ENCODE measurements at regions not wholly inside any gene's neighbourhood (a gene's known extent, or its start where the extent isn't known, plus 50 kb on each side); places are given as distances from the start of the nearest gene placed in this dataset.
"Not testable (repeated sequence)": the region's sequence is repeated elsewhere in the genome, so short reads cannot be mapped to it uniquely, and the experiment has no call there.

GRCh38 chr18:43774497-43774896, 497.2 kb upstream of the SYT4 start:
- Histone ChIP-seq H3K9ac (ENCODE audit: low read length in 5 of 5) (no peak overlapping the region), H3K4me3 (ENCODE audit: low read depth in 1 of 5, low read length in 5 of 5) (no peak overlapping the region), H3K27ac (ENCODE audit: low read depth, low read length) (no peak overlapping the region), H3K36me3 (ENCODE audit: control insufficient read depth in 5 of 5, insufficient read depth in 5 of 5, low read length in 5 of 5) (no peaks in the 10 kb centered on the region), H3K27me3 (ENCODE audit: control insufficient read depth in 5 of 5, insufficient read depth in 4 of 5, low read length in 5 of 5) (no peaks in the 10 kb centered on the region), H3K4me1 (ENCODE audit: control insufficient read depth in 5 of 5, insufficient read depth in 5 of 5, low read length in 5 of 5) (peaks cover 0 to 22% (median 5%) of the 10 kb centered on the region in 5 donors), H3K9me3 (ENCODE audit: control insufficient read depth in 5 of 5, low read length in 5 of 5) (peaks cover 0 to 3% (median 0%) of the 10 kb centered on the region in 5 donors)

DNA sequence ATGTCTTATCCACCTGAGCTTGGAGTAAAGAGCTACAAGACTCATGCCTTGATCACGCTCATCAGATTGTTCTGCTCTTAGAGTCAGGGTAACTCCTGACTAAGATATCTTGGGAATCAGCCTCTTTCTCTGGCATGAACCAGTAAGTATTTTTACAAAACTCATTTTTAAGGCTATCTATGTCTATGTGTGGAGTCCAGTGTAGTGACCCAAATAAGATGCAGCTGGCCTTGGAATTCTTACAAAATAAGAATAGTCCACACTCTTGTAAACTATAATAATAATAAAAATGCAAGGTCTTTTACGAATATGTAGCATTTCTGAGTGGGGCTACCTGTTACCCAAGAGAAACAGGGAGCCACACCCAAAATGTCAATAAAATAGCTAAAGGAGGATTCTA, 498.3 kb upstream of the SYT4 start:
- Histone ChIP-seq H3K27me3 (ENCODE audit: control insufficient read depth in 5 of 5, insufficient read depth in 4 of 5, low read length in 5 of 5) (no peaks in the 10 kb centered on the region), H3K27ac (ENCODE audit: low read depth, low read length) (no peak overlapping the region), H3K4me1 (ENCODE audit: control insufficient read depth in 5 of 5, insufficient read depth in 5 of 5, low read length in 5 of 5) (peaks cover 0 to 25% (median 5%) of the 10 kb centered on the region in 5 donors), H3K9ac (ENCODE audit: low read length in 5 of 5) (no peak overlapping the region), H3K4me3 (ENCODE audit: low read depth in 1 of 5, low read length in 5 of 5) (no peak overlapping the region), H3K9me3 (ENCODE audit: control insufficient read depth in 5 of 5, low read length in 5 of 5) (no peaks in the 10 kb centered on the region), H3K36me3 (ENCODE audit: control insufficient read depth in 5 of 5, insufficient read depth in 5 of 5, low read length in 5 of 5) (no peaks in the 10 kb centered on the region)

GRCh38 chr18:43776997-43777396, 499.7 kb upstream of the SYT4 start:
- Histone ChIP-seq H3K4me1 (ENCODE audit: control insufficient read depth in 5 of 5, insufficient read depth in 5 of 5, low read length in 5 of 5) (peaks cover 2 to 35% (median 10%) of the 10 kb centered on the region in 5 donors), H3K36me3 (ENCODE audit: control insufficient read depth in 5 of 5, insufficient read depth in 5 of 5, low read length in 5 of 5) (no peaks in the 10 kb centered on the region), H3K9ac (ENCODE audit: low read length in 5 of 5) (no peak overlapping the region), H3K9me3 (ENCODE audit: control insufficient read depth in 5 of 5, low read length in 5 of 5) (no peaks in the 10 kb centered on the region), H3K4me3 (ENCODE audit: low read depth in 1 of 5, low read length in 5 of 5) (no peak overlapping the region), H3K27ac (ENCODE audit: low read depth, low read length) (no peak overlapping the region), H3K27me3 (ENCODE audit: control insufficient read depth in 5 of 5, insufficient read depth in 4 of 5, low read length in 5 of 5) (no peaks in the 10 kb centered on the region)

- H3K4me1 ChIP-seq (ENCODE audit: control insufficient read depth in 5 of 5, insufficient read depth in 5 of 5, low read length in 5 of 5): peaks cover 2 to 35% (median 10%) of the 10 kb centered on the region in 5 donors
- H3K36me3 ChIP-seq (ENCODE audit: control insufficient read depth in 5 of 5, insufficient read depth in 5 of 5, low read length in 5 of 5): no peaks in the 10 kb centered on the region
- H3K4me3 ChIP-seq (ENCODE audit: low read depth in 1 of 5, low read length in 5 of 5): no peak overlapping the region
- H3K27me3 ChIP-seq (ENCODE audit: control insufficient read depth in 5 of 5, insufficient read depth in 4 of 5, low read length in 5 of 5): no peaks in the 10 kb centered on the region
- H3K9me3 ChIP-seq (ENCODE audit: control insufficient read depth in 5 of 5, low read length in 5 of 5): no peaks in the 10 kb centered on the region
- H3K9ac ChIP-seq (ENCODE audit: low read length in 5 of 5): no peak overlapping the region
- no peak overlapping the region for H3K27ac ChIP-seq (ENCODE audit: low read depth, low read length)
Observed at GRCh38 chr18:43777636-43778304, 500.5 kb upstream of the SYT4 start.

DNA sequence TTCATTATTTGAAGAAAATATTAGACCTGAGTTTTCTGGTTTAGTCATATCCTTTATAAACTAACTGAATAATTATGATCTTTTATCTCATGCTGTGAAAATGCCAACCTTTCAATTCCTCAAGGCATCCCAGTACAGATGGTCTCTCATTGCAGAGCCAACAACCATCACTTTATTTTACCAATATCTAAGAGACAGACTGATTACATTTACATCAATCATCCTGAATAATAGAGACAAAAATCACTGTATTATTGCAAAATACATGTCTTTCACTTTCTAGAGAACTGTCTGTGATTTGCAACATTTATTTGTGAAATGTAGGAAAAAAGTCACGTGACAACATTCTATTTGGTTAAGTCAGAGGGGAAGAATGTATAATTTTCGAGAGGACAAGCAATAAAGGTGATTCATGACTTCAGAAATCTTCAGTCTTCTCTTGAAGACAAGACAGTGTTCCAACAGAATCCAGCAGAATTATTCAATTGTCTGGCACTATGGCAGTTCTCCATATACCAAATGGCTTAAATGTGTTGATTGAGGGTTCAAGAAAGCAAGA, 503.6 kb upstream of the SYT4 start:
- H3K4me3 ChIP-seq (ENCODE audit: low read depth in 1 of 5, low read length in 5 of 5): no peak overlapping the region
- no peaks in the 10 kb centered on the region for H3K36me3 ChIP-seq (ENCODE audit: control insufficient read depth in 5 of 5, insufficient read depth in 5 of 5, low read length in 5 of 5)
- no peak overlapping the region for H3K9ac ChIP-seq (ENCODE audit: low read length in 5 of 5)
- peaks cover 2 to 30% (median 10%) of the 10 kb centered on the region in 5 donors for H3K4me1 ChIP-seq (ENCODE audit: control insufficient read depth in 5 of 5, insufficient read depth in 5 of 5, low read length in 5 of 5)
- H3K9me3 ChIP-seq (ENCODE audit: control insufficient read depth in 5 of 5, low read length in 5 of 5): no peaks in the 10 kb centered on the region
- H3K27me3 ChIP-seq (ENCODE audit: control insufficient read depth in 5 of 5, insufficient read depth in 4 of 5, low read length in 5 of 5): no peaks in the 10 kb centered on the region
- peak overlapping the region; percentile 61 for H3K27ac ChIP-seq (ENCODE audit: low read depth, low read length)

DNA sequence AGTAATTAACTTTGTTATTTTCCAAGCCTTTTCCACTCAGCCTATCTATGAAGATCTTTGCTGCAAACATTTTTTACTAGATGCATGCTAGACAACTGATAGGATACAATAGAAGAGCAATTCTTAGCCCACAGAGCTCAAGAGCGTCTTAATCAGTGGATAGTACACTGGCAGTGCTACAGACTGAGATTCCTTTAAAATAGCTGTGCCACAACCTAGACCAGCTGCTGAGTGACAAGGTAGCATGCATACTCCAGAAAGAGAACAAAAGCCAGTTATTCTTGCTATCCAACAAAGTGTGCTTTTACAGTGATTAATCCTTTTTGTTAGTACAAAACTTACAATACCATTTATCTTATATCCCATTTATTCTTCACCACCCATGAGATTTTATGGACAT, 507.9 kb upstream of the SYT4 start:
- H3K9ac ChIP-seq (ENCODE audit: low read length in 5 of 5): no peak overlapping the region
- no peaks in the 10 kb centered on the region for H3K9me3 ChIP-seq (ENCODE audit: control insufficient read depth in 5 of 5, low read length in 5 of 5)
- H3K4me3 ChIP-seq (ENCODE audit: low read depth in 1 of 5, low read length in 5 of 5): no peak overlapping the region
- H3K36me3 ChIP-seq (ENCODE audit: control insufficient read depth in 5 of 5, insufficient read depth in 5 of 5, low read length in 5 of 5): no peaks in the 10 kb centered on the region
- no peaks in the 10 kb centered on the region for H3K27me3 ChIP-seq (ENCODE audit: control insufficient read depth in 5 of 5, insufficient read depth in 4 of 5, low read length in 5 of 5)
- peaks cover 2 to 13% (median 5%) of the 10 kb centered on the region in 5 donors for H3K4me1 ChIP-seq (ENCODE audit: control insufficient read depth in 5 of 5, insufficient read depth in 5 of 5, low read length in 5 of 5)
- H3K27ac ChIP-seq (ENCODE audit: low read depth, low read length): no peak overlapping the region

DNA sequence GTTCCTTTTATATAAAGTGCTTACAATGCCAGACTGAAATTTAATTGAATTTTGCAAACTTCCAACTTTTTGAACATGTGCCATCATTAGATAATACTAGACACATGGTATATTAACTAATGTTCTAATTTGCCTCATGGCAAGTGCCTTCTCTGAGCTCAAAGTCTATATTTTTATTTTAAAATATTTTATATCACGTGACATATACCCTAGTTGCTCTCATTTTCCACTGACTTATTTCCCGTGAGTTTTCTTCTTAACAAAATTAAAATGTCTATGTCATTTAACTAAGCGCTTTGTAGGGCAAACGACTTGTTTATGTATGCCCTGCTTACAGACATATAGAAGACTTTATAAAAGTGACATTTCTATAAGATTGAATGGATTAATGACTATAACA, 509.6 kb upstream of the SYT4 start:
- H3K27me3 ChIP-seq (ENCODE audit: control insufficient read depth in 5 of 5, insufficient read depth in 4 of 5, low read length in 5 of 5): no peaks in the 10 kb centered on the region
- H3K9ac ChIP-seq (ENCODE audit: low read length in 5 of 5): no peak overlapping the region
- peaks cover 0 to 1% (median 0%) of the 10 kb centered on the region in 5 donors for H3K4me1 ChIP-seq (ENCODE audit: control insufficient read depth in 5 of 5, insufficient read depth in 5 of 5, low read length in 5 of 5)
- H3K9me3 ChIP-seq (ENCODE audit: control insufficient read depth in 5 of 5, low read length in 5 of 5): no peaks in the 10 kb centered on the region
- H3K4me3 ChIP-seq (ENCODE audit: low read depth in 1 of 5, low read length in 5 of 5): no peak overlapping the region
- H3K36me3 ChIP-seq (ENCODE audit: control insufficient read depth in 5 of 5, insufficient read depth in 5 of 5, low read length in 5 of 5): no peaks in the 10 kb centered on the region
- no peak overlapping the region for H3K27ac ChIP-seq (ENCODE audit: low read depth, low read length)

- not testable (repeated sequence) for H3K4me3 ChIP-seq (ENCODE audit: low read depth in 1 of 5, low read length in 5 of 5); H3K36me3 ChIP-seq (ENCODE audit: control insufficient read depth in 5 of 5, insufficient read depth in 5 of 5, low read length in 5 of 5); H3K9me3 ChIP-seq (ENCODE audit: control insufficient read depth in 5 of 5, low read length in 5 of 5); H3K9ac ChIP-seq (ENCODE audit: low read length in 5 of 5); H3K27me3 ChIP-seq (ENCODE audit: control insufficient read depth in 5 of 5, insufficient read depth in 4 of 5, low read length in 5 of 5); H3K27ac ChIP-seq (ENCODE audit: low read depth, low read length); H3K4me1 ChIP-seq (ENCODE audit: control insufficient read depth in 5 of 5, insufficient read depth in 5 of 5, low read length in 5 of 5)
Observed at GRCh38 chr18:43787721-43788120, 510.4 kb upstream of the SYT4 start.

DNA sequence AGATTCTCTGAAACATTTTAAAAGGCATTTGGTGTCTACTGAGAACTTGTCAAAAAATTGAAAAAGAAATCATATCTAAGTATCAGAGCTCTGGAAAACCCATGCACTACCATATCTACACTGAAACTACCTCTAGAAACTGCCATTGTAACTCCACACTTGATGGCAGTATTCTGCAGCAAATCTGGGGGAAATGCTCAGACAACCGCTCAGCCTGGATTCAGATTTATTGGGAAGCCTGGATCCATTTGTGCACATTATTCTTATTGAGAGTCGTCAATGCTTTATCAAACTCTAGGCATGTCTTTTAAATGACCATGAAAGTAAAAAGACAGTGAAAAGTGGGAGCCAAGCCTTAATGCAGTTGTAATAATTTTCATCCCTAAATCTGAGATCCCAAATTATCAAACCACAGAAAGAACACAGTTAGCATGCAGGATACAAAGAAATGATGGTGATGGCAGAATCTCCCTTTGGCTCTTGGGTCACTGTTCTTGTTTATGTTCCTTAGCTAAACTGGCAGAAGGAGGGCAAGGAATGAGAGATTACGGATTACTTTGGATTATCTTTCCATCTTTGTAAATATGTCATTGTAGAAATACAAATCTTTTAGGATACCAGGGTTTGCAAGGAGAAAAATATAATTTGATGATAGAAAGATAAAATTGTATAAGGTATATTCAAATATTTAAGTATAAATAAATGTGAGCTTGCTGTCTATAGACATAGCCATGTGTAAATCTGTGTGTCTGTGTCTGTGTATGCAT, 512.1 kb upstream of the SYT4 start:
- Histone ChIP-seq H3K27me3 (ENCODE audit: control insufficient read depth in 5 of 5, insufficient read depth in 4 of 5, low read length in 5 of 5) (no peaks in the 10 kb centered on the region), H3K9ac (ENCODE audit: low read length in 5 of 5) (no peak overlapping the region), H3K36me3 (ENCODE audit: control insufficient read depth in 5 of 5, insufficient read depth in 5 of 5, low read length in 5 of 5) (no peaks in the 10 kb centered on the region), H3K4me3 (ENCODE audit: low read depth in 1 of 5, low read length in 5 of 5) (no peak overlapping the region), H3K4me1 (ENCODE audit: control insufficient read depth in 5 of 5, insufficient read depth in 5 of 5, low read length in 5 of 5) (no peaks in the 10 kb centered on the region), H3K9me3 (ENCODE audit: control insufficient read depth in 5 of 5, low read length in 5 of 5) (peaks cover 0 to 3% (median 0%) of the 10 kb centered on the region in 5 donors), H3K27ac (ENCODE audit: low read depth, low read length) (no peak overlapping the region)

GRCh38 chr18:43793910-43794309, 516.6 kb upstream of the SYT4 start:
- Histone ChIP-seq H3K27ac (ENCODE audit: low read depth, low read length) (no peak overlapping the region), H3K4me1 (ENCODE audit: control insufficient read depth in 5 of 5, insufficient read depth in 5 of 5, low read length in 5 of 5) (no peaks in the 10 kb centered on the region), H3K27me3 (ENCODE audit: control insufficient read depth in 5 of 5, insufficient read depth in 4 of 5, low read length in 5 of 5) (no peaks in the 10 kb centered on the region), H3K4me3 (ENCODE audit: low read depth in 1 of 5, low read length in 5 of 5) (no peak overlapping the region), H3K9me3 (ENCODE audit: control insufficient read depth in 5 of 5, low read length in 5 of 5) (peaks cover 0 to 5% (median 0%) of the 10 kb centered on the region in 5 donors), H3K36me3 (ENCODE audit: control insufficient read depth in 5 of 5, insufficient read depth in 5 of 5, low read length in 5 of 5) (no peaks in the 10 kb centered on the region), H3K9ac (ENCODE audit: low read length in 5 of 5) (no peak overlapping the region)

Measured in subcutaneous abdominal adipose tissue (tissue), 5 donors.